ENCODE measurements at regions not wholly inside any gene's neighbourhood (a gene's known extent, or its start where the extent isn't known, plus 50 kb on each side); places are given as distances from the start of the nearest gene placed in this dataset.
"Not testable (repeated sequence)": the region's sequence is repeated elsewhere in the genome, so short reads cannot be mapped to it uniquely, and the experiment has no call there.

DNA sequence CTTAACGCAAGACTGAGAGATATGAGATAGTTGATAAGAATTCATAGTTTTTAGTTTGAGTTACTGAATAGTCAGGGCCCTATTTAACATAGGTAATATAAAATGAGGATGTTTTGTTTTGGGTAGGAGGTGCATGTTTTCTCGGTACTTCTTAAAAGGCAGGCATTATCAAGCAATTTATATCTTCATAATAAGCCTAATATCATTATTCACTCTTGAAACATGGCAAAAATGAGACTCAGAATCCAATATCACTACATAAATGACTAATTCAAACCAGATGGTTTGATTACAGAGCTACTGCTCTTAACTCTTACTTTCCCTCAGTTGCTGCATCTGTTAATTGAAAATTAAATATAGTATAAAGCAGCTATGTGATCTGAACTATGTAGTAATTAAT, 2038.7 kb downstream of the EFNA5 start:
- DNase-seq = no peak

DNA sequence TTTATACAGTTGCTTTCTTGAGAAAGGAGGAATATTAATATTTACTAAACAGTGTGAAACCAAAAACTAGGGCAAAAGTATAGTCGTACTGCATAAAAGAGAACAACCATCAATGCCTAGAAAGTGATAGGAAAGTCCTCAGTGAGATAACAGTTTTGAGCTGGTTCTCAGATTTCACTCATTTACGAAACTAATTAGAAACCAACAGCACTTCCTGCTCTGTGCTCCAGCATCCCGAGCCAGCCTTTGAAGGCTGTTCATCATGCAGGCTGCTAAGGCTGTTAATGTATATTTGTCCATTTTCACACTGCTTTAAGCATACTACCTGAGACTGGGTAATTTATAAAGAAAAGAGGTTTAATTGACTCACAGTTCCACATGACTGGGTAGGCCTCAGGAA, 2039.9 kb downstream of the EFNA5 start:
- no peak for DNase-seq

DNA sequence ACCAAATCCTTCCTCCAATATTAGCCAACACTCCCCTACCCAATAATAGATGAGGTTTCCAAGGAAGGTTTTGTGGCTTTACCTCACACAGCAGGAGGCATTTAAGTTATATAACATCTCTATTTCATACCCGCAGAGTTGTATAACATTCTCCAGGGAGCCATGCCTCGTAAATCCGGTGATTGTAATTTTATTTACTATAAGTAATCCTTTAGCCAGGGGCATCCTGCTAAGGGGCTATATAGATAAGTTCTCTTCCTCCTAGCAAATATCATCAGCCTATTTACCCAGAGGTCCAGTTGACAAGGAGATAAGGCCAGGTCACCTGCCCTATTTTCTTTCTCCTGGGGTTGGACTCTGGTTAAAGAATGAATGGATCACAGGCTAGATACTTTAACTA, 2051.0 kb downstream of the EFNA5 start:
- DNase-seq = no peak

DNA sequence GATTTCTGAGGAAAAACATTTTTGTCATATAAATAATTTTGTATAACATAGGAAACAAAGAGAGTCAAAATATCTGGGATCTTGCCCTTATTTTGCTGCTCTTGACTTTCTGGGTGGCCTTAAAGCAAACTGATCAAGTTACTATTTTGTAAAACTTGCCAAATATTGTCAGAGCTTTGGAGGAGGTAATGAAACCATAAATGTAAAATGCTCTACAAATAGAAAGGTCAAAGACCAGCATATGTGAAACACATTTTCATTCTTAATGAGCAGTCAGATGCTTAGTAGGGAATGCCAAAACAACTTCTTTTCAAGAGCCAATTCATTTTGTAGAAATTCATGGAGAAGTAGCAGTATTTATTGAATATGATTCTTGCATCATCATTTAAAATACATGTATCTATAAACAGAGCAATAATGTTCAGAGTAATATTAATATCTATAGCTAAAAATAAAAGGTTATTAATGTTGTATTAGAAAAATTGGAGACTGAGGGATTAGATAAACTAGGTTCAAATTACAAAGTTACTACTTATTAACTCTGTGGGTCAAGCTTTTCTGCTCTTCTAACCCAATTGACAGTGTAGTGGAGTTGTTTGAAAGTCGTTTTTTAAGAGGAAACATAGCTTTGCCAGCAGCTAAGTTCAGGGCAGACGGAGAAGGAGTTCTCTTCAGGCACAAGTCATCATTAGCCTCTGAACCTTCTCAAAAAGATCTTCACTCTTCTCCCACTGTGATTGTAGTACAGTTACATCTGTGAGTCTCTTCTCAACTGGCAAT, 2053.1 kb downstream of the EFNA5 start:
- no peak for DNase-seq

DNA sequence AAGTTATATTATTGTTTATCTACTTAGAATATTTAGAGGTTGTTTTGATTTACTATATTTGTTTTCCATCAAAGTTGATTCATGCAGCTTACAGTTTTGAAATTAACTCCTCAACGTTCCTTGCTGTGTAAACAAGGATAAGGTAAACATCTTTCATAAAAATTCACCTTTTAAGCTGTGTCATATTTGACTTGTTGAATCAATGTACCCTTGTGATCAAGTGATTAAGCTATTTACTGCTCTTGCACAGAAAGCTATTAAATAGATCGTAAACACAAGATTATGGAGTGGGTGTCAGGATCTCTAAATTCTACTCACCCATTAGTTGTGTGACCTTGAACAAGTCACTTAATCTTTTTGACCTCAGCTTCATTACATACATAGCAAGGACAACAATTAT, 2054.0 kb upstream of the NUDT12 start:
- DNase-seq = no peak

DNA sequence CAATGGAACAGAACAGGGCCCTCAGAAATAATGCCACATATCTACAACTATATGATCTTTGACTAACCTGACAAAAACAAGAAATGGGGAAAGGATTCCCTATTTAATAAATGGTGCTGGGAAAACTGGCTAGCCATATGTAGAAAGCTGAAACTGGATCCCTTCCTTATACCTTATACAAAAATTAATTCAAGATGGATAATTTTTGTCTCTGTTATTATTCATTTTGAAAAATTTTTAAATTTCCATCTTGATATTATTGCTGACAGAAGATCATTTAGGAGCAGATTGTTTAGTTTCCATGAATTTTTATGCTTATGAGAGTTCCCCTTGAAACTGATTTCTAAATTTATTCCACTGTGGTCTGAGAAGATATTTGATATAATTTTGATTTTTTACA, 2039.8 kb upstream of the NUDT12 start:
- DNase-seq = not testable (repeated sequence)

DNA sequence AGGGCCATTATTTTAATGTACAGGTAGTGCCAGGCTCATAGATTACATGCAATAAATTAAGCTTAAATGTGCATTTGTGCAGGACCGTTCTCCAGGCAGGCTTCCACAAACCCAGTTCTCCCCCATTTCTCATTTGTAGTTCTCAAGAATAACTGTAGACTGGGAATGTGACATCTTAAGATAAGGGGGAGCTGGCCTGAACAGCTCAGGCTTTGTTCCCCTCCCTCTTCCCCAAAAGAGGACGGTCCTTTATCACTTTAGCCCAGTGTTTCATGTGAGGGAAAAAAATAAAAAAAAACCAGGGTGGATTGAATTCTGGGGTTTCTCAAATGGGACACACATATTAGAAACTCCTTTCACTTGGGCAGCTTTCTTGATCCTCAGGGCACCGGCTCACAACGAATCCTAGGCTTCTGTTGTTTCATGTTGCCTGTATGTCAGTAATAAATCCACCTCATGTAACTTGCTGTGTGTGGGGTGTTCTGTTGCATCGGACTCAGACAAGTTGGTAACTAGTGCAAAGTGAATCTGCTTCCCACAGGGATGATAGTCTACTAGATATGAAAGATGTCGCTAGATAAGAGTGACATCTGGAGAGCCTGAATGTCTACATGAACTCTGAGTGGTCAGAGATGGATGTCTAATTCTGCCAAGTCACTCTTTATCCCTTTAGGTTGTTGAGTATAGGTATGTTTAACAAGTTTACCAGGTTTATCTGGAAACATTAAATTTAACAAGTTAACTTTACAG, 2030.6 kb upstream of the NUDT12 start:
- DNase-seq = no peak

DNA sequence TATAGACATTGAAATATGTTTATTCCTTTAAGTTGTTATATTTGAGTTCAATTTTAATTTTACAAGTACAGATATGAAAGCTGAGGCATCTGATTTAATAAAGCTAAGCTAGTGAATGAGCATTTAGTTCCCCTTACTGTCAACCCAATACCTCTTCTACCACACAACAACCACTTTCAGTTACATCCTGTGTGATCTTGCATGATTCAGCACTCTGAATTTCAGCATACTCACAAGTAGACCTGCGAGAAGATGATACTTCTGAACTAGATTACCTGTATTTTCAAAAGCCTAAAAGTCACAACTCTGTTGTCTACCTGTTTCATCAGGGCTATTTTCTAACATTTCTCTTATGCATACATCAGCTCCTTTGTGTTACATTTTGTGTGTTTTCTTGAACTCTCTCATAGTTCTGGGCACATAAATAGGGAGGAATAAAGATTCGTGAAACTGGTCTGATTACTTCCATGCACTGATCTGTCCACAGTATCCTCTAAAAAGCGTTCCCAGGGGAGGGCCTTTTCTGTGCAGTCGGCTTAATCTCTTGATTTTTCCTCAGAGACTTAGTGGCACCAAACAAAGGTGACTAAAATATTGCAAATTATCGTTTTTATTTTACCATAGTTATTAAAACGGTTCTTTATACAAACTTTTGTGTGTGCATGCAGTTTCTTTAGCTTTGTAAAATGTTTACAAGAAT, 2025.5 kb upstream of the NUDT12 start:
- DNase-seq = no peak

DNA sequence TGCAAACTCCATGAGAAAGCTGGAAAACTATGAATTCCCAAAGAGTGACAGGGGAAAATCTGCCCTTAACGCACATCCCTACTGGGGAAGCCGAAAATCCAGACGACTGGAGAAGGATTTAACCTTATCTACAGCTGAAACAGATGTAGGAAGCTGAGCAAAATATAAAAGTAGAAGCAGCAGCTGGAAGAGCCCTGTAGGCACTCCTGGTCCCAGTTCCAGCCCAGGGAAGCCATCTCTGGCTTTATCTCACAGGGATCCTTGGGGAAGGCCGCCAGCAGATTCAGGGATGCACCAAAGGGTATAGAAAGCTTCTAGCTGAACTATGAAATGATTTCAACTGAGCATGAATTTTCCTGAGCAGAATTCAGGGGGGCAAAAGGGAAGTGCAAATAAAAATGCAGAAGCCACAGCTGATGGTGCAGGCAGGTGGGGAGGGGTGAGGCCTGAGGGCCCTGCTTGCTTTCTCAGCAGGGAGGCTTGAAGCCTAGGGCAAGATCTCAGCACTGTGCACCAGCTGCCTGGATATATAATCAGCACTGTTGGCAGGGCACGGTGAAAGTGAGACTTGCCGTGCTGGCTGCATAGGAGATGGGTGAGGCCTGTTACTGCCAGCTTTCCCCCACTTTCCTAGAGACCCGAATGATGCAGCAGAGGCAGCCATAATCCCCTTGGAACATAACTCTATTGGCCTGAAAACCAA, 2019.5 kb upstream of the NUDT12 start:
- DNase-seq = no peak

DNA sequence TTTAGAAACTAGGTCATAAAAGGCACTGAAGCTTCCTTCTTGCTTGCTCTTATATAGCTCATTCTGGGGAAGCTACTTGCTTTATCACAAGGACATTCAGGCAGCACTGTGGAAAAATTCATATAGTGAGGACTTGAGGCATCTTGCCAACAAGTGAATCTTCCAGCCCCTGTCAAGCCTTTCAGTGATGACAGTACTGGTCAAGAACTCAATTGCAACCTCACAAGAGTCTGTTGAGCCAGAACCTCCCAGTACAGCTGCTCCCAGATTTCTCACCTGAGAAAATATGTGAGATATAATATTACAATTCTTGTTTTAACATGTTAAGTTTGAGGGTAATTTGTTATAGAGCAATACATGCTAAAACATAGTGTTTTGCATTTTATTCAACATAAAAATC, 2011.0 kb upstream of the NUDT12 start:
- no peak for DNase-seq

DNA sequence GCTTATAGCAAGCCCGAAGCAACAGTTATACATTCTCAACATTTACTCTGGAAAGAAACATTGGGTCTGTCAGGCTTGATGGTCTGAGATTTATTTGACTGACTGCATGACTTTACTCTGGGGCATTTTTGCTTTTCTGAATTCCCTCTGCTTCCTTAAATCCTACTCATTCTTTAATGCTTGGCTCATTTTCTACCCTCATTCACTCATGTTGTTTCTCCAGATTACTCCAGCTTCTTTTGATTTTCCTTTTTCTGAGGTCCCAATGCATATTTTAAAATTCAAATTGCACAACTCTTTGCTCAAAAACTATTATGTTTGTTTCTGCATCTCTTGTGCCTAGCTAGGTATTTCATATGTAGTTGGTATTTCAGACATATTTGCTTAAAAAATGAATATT, 2002.9 kb upstream of the NUDT12 start:
- no peak for DNase-seq

DNA sequence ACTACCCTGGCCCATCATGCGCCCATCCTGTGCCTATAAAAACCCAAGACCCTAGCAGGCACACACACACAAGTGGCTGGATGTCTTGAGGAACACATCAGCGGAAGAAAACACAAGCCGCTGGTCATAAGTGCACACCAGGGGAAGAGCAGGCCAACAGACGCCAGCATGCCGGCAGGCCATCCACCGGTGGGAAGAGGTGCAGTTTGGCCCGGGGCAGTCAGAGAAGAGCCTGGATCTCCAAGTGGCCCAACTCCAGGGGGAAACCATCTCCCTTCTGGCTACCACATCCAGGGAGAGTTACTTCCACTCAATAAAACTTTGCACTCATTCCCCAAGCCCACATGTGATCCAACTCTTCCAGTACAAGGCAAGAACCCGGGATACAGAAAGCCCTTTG, 2001.3 kb upstream of the NUDT12 start:
- no peak for DNase-seq

DNA sequence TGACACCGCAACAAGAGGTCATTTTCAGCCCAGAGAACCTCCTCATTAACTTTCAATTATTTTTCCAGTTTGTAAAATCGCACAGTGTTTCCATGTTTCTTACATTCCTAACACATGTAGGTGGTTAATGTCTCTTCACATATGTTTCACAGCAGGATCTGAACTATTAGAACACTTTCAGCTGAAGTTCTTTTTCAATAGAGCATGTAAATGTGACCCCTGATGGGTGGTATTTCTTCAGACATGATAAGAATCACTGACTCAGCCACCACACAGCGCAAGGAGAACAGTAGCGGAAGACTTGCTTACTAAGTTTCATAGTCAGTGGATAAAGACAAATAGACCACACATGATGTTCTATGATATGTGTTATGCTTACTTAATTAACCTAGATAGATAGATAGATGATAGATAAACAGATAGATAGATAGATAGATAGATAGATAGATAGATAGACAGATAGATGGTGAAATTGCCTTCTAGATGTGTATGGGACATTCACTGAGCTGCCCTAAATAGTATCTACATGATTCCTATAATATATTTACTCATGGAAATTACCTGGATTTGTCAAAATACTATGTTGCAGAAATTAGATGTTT, 1992.1 kb upstream of the NUDT12 start:
- no peak for DNase-seq

DNA sequence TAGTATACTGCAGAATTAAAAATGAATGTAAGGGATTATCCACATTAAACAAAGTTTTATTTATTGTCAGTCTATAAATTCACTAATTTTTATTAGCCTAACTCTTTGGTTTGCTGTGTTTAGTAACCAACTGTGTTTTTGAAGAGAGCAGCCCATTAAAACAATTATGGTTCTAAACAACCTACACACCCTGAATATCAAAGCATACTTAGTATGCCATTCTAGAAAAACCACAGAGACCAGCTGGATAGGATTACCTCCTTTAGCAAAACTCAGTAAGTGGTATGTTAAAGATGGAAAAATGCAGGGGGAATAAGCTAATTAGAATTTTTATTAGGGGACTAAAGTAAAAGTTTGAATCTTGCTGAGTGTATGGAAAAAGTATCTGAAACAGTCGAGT, 1981.7 kb upstream of the NUDT12 start:
- DNase-seq = no peak

DNA sequence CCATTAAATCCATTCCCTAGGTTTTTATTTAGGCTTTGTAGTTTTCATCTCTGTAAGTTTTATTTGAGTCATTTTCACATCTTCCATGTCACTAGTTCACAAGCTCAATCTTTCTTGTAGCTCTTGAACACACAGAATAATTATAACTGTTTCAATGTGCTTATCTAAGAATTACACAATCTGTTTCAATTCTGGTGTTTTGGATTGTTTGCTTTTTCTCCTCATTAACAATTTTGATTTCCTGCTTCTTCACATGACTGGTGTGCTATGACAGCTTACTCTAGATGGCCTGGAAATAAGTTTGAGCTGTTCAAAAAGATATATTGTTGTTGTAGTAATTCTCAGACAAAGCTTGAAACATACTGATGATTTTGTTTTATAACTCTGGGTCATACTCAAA, 1974.1 kb upstream of the NUDT12 start:
- no peak for DNase-seq

DNA sequence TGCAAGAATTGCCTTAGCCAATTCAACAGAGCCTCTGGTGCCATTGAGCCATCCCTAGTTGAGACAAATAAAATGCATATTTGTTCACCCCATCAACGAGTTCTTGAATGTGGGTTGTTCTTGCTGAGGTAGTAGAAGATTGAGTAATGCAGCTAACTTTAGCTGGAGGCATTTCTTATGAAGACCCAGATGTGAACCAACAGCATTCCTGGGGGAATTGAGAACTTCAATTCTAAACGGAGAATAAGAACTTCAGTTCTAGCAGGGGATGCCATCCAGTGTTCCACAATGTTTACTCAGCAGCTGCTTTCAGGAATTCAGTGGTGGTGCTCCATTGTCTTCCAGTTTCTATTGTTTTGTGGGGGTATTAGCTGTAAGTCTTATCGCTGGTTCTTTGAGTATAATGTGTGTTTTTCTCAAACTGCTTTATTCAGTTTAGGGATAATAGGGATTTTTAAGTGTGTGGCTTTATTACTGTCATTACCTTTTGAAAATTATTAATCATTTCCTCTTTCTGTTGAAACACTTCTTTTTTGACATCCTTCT, 1968.2 kb upstream of the NUDT12 start:
- DNase-seq = no peak

DNA sequence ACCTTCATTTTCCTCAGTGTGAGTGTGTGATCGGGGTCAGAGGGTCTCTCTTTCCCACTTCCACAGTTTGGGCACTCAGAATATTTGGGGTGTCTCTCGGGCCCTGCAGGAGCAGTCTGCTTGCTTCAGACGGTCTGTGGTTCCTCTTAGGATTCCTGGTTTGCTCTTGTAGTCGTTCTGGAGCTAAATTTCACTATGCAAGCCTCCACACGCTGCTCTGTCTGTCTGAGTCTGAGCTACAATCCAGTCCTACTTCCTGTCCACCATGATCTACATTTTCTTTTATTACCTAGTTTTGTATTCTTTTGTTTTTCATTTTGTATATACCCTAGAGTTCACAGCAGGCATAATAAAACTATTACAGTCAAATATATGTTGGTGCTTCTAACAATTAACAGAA, 1967.3 kb upstream of the NUDT12 start:
- DNase-seq = no peak

DNA sequence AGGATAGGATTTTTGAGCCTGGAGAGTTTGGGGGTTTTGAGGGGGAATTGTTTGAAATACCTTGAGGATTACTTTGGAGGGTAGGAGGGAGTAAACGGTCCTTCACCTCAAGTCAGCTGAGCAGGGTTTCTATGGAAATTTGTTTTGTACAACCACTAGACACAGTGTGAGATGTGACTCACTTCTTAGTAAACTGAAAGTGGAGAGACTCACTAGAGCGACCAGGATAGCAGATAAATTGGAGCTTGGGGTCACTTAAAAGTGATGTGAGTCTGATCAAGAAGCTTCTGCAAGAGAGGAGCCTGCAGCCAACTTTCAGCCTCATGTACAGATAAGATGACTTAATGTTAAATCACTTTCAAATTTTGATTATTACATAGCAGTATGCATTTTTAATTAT, 1945.9 kb upstream of the NUDT12 start:
- DNase-seq = no peak

DNA sequence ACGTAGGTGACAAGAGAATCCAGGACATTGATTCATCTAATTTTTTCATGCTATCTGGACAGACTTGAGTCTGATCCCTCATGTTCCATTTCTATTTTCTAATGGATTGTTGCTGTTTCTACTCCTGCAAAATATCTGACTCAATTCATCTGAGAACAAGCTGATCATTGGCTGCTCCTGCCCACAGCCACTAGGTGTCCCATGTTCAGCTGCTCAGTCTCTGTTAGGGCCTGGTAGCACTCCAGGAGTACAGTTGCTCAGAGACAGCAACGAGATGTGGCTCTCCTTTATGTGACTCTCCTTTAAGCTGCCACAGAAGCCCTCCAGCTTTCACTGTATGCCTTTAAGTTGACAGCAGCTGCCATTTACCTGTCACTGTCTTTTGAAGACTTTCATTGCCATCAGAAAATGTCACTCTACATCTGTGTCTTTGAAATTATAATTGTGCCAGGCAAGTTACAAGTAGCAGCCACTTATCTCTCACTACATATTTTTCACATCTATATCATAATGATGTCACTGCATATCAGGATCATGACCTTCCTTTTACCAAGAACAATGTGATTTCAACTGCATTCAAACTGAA, 1944.2 kb upstream of the NUDT12 start:
- no peak for DNase-seq

DNA sequence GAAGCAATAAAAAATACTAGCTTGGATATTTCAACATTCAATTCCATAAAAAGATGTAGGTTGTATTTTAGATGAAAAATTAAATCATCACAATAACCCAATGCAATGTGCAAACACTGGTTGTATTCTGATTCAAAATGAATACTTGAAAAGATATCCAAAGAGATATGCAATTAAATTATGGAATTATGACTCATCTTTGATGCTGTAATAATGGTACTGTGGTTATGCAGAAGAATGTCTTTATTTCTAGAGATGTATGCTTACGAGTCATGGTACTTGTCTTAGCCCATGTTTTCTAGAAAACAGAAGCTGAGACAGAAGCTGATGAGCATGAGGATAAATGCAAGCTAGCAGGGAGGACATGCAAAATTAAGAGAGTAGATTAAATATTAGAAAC, 1941.4 kb upstream of the NUDT12 start:
- no peak for DNase-seq

DNA sequence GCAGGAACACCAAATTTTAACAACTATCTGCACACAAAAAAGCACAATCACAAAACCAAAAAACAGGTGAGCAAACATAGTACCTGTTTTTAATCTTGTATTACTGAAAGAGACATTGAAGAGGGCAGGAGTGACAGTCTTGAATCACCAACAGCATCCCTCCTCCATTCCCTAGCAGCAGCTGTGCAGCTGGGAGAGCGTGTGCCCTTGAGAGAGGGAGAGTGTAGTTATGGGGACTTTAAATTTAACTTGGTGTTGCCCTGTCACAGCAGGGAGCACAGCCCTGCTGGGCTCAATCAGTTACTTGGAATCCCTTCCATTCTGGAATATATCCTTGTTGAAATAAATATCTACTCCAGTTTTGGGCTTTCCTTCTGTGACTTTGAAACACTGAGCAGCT, 1938.7 kb upstream of the NUDT12 start:
- no peak for DNase-seq

DNA sequence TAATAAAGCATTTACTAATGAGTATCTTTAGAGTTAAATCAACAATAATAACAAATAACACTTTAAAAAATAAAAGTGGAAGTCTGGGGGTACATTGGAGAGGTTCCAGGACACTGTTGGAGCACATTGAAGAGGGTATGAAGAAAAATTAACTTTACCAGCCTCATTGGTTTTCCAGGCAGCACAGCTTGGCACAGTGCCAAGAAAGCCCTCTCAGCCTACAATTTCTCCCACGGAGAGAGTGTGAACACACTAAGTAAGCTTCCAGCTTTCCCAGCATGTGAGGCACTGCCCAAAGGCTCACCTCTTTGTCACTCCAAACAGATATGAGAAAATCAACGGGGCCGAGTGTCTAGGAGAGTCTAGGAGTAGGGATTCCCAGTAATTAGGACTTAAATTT, 1912.8 kb upstream of the NUDT12 start:
- no peak for DNase-seq
